OCI-LY1 (cell line): ENCODE measurements at regions not wholly inside any gene's neighbourhood (a gene's known extent, or its start where the extent isn't known, plus 50 kb on each side); places are given as distances from the start of the nearest gene placed in this dataset.

Experiments used
- EZH2 ChIP-seq: fragments of 200-600 bp; sonication (generic), shearing (Covaris generic); IDR thresholded peaks from 2 replicates; pipeline ENCODE4 v1.8.0; 2017; ENCODE audit warnings: borderline replicate concordance, mixed run types, mild to moderate bottlenecking, antibody characterized with exemption, low read length, moderate library complexity, mixed read lengths
- TF ChIP-seq, protein P1 (sequence below): fragments of 200-600 bp; sonication (generic), shearing (Covaris generic); IDR thresholded peaks from 2 replicates; pipeline ENCODE4 v1.5.1; 2017; ENCODE audit warnings: mild to moderate bottlenecking, antibody characterized with exemption, low read length, moderate library complexity, mixed read lengths

DNA sequence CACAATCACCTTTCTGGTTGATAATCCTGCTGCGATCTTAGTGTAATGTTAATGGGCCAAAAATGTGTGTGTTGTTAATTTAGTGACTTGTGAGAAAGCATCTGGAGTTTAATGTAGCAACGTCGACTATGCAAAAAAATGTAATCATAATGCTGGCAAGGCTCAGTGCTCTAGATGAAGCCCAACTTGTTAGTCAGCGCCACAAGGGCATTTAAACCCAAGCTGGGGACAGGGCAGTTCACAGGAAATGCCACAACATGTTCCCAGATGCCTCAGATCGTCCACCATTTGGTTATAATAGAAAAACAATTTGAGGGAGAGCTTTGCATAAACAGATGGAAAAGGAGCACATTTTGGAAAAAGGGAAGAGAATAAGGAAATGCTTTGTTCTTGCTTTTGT, 585.4 kb upstream of the PLXNA2 start:
- TF ChIP-seq, protein P1, sequence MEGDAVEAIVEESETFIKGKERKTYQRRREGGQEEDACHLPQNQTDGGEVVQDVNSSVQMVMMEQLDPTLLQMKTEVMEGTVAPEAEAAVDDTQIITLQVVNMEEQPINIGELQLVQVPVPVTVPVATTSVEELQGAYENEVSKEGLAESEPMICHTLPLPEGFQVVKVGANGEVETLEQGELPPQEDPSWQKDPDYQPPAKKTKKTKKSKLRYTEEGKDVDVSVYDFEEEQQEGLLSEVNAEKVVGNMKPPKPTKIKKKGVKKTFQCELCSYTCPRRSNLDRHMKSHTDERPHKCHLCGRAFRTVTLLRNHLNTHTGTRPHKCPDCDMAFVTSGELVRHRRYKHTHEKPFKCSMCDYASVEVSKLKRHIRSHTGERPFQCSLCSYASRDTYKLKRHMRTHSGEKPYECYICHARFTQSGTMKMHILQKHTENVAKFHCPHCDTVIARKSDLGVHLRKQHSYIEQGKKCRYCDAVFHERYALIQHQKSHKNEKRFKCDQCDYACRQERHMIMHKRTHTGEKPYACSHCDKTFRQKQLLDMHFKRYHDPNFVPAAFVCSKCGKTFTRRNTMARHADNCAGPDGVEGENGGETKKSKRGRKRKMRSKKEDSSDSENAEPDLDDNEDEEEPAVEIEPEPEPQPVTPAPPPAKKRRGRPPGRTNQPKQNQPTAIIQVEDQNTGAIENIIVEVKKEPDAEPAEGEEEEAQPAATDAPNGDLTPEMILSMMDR = no peak
- TF ChIP-seq EZH2 = no peak
